ENCODE measurements at regions not wholly inside any gene's neighbourhood (a gene's known extent, or its start where the extent isn't known, plus 50 kb on each side); places are given as distances from the start of the nearest gene placed in this dataset.

DNA sequence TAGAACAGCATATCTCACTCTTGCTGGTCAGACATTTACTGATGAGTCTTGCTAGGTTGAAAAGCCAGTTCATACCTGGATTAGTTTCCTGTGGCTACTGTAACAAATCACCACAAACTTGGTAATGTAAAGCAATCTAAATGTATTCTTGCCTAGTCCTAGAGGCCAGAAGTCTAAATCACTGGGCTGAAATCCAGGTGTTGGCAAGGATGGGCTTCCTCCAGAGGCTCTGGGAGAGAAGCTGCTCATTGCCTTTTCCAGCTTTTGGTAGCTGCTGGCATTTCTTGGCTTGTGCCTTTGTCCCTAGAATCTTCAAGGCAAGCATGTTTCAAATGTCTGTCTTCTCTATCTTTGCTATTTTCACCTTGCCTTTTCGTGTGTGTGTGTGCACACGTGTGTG lies 62.3 kb upstream of the MAP4K3 start:
- Histone ChIP-seq H3K9ac (no peak overlapping the region), H3K36me3 (ENCODE audit: control insufficient read depth, insufficient read depth, low read length) (no peaks in the 10 kb centered on the region), H3K4me2 (ENCODE audit: low read length) (no peak overlapping the region), H3K27ac (no peak overlapping the region), H3K4me1 (no peaks in the 10 kb centered on the region), H3K9me3 (ENCODE audit: control insufficient read depth, low read length) (no peaks in the 10 kb centered on the region), H3K79me2 (no peaks in the 10 kb centered on the region), H3K4me3 (ENCODE audit: low read depth, low read length) (no peak overlapping the region), H2AFZ (no peak overlapping the region), H3K27me3 (ENCODE audit: control insufficient read depth, insufficient read depth, low read length) (no peaks in the 10 kb centered on the region)
- TF ChIP-seq CTCF (IDR thresholded peaks at IDR 0.05), result no peak

DNA sequence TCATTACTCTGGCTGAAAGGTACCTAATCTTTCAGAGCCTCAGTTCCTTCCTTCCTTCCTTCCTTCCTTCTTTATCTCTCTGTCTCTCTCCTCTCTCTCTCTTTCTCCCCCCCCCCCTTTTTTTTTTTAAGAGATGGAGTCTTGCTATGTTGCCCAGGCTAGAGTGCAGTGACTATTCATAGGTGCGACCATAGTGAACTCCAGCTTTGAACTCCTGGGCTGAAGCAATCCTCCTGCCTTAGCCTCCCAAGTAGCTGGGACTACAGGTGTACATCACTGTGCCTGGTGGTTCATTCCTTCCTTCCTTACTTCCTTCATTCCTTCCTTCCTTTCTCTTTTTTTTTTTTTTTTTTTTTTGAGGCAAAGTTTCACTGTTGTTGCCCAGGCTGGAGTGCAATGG lies 64.3 kb upstream of the MAP4K3 start:
- no peaks in the 10 kb centered on the region for H3K79me2 ChIP-seq
- H3K4me1 ChIP-seq, result no peaks in the 10 kb centered on the region
- no peak overlapping the region for H3K4me2 ChIP-seq (ENCODE audit: low read length)
- H3K9me3 ChIP-seq (ENCODE audit: control insufficient read depth, low read length), result no peaks in the 10 kb centered on the region
- no peaks in the 10 kb centered on the region for H3K27me3 ChIP-seq (ENCODE audit: control insufficient read depth, insufficient read depth, low read length)
- H3K36me3 ChIP-seq (ENCODE audit: control insufficient read depth, insufficient read depth, low read length), result no peaks in the 10 kb centered on the region
- no peak overlapping the region for H3K27ac ChIP-seq
- no peak overlapping the region for H2AFZ ChIP-seq
- no peak overlapping the region for H3K4me3 ChIP-seq (ENCODE audit: low read depth, low read length)
- no peak overlapping the region for H3K9ac ChIP-seq
- TF ChIP-seq CTCF (IDR thresholded peaks at IDR 0.05), result no peak

- Histone ChIP-seq H3K79me2 (no peaks in the 10 kb centered on the region), H3K4me3 (ENCODE audit: low read depth, low read length) (no peak overlapping the region), H3K9me3 (ENCODE audit: control insufficient read depth, low read length) (no peaks in the 10 kb centered on the region), H3K9ac (no peak overlapping the region), H3K4me1 (no peaks in the 10 kb centered on the region), H3K27ac (no peak overlapping the region), H2AFZ (no peak overlapping the region), H3K4me2 (ENCODE audit: low read length) (no peak overlapping the region), H3K27me3 (ENCODE audit: control insufficient read depth, insufficient read depth, low read length) (no peaks in the 10 kb centered on the region), H3K36me3 (ENCODE audit: control insufficient read depth, insufficient read depth, low read length) (no peaks in the 10 kb centered on the region)
- TF ChIP-seq CTCF (IDR thresholded peaks at IDR 0.05), result no peak
These were observed 66.2 kb upstream of the MAP4K3 start for GRCh38 chr2:39503277-39503676.

- no peaks in the 10 kb centered on the region for H3K79me2 ChIP-seq
- no peak for TF ChIP-seq CTCF (IDR thresholded peaks at IDR 0.05)
- no peak overlapping the region for H3K4me3 ChIP-seq (ENCODE audit: low read depth, low read length)
- no peak overlapping the region for H3K27ac ChIP-seq
- no peak overlapping the region for H3K9ac ChIP-seq
- H3K9me3 ChIP-seq (ENCODE audit: control insufficient read depth, low read length), result no peaks in the 10 kb centered on the region
- no peak overlapping the region for H2AFZ ChIP-seq
- no peaks in the 10 kb centered on the region for H3K4me1 ChIP-seq
- H3K36me3 ChIP-seq (ENCODE audit: control insufficient read depth, insufficient read depth, low read length), result no peaks in the 10 kb centered on the region
- H3K4me2 ChIP-seq (ENCODE audit: low read length), result no peak overlapping the region
- H3K27me3 ChIP-seq (ENCODE audit: control insufficient read depth, insufficient read depth, low read length), result no peaks in the 10 kb centered on the region
These were observed 67.8 kb upstream of the MAP4K3 start for GRCh38 chr2:39504790-39505335.

- Histone ChIP-seq H3K79me2 (no peaks in the 10 kb centered on the region), H3K9me3 (ENCODE audit: control insufficient read depth, low read length) (no peaks in the 10 kb centered on the region), H3K27ac (no peak overlapping the region), H3K36me3 (ENCODE audit: control insufficient read depth, insufficient read depth, low read length) (no peaks in the 10 kb centered on the region), H2AFZ (no peak overlapping the region), H3K9ac (no peak overlapping the region), H3K4me3 (ENCODE audit: low read depth, low read length) (no peak overlapping the region), H3K27me3 (ENCODE audit: control insufficient read depth, insufficient read depth, low read length) (no peaks in the 10 kb centered on the region), H3K4me2 (ENCODE audit: low read length) (no peak overlapping the region), H3K4me1 (no peaks in the 10 kb centered on the region)
- TF ChIP-seq CTCF (IDR thresholded peaks at IDR 0.05), result no peak
These were observed 69.1 kb upstream of the MAP4K3 start for GRCh38 chr2:39506215-39506614.
